ENCODE measurements at regions not wholly inside any gene's neighbourhood (a gene's known extent, or its start where the extent isn't known, plus 50 kb on each side); places are given as distances from the start of the nearest gene placed in this dataset.

GRCh38 chr9:8223861-8224260 lies 424.3 kb upstream of the DMAC1 start:
- Histone ChIP-seq H3K79me1 (ENCODE audit: insufficient read depth, low read depth, low read length, poor library complexity, severe bottlenecking) (no peaks in the 10 kb centered on the region), H4K91ac (ENCODE audit: insufficient read length, low read depth, low read length) (no peak overlapping the region), H2BK120ac (ENCODE audit: low read depth, low read length, poor library complexity, severe bottlenecking) (no peak overlapping the region), H2BK5ac (ENCODE audit: insufficient read length, low read length) (no peak overlapping the region), H3K14ac (ENCODE audit: insufficient read depth, low read length) (no peak overlapping the region), H3K27me3 (ENCODE audit: insufficient read depth, low read length) (no peaks in the 10 kb centered on the region), H3K23ac (ENCODE audit: insufficient read length, low read depth, low read length) (no peak overlapping the region), H2AK5ac (ENCODE audit: insufficient read length, low read length) (no peak overlapping the region), H3K9me3 (ENCODE audit: control insufficient read depth, low read depth, low read length) (no peaks in the 10 kb centered on the region), H2BK20ac (ENCODE audit: low read depth, low read length, poor library complexity, severe bottlenecking) (no peak overlapping the region), H4K20me1 (ENCODE audit: control insufficient read depth, insufficient read depth, insufficient read length) (no peaks in the 10 kb centered on the region), H3K18ac (ENCODE audit: insufficient read length, low read depth, low read length) (no peak overlapping the region), H2BK15ac (ENCODE audit: low read depth, low read length) (no peak overlapping the region), H4K8ac (replicated peaks; ENCODE audit: insufficient read length, low read depth, low read length) (no peak overlapping the region), H3K27ac (ENCODE audit: insufficient read length, low read depth, low read length) (no peak overlapping the region), H2AFZ (ENCODE audit: low read length) (no peak overlapping the region), H3K4me2 (ENCODE audit: insufficient read depth, insufficient read length, low read length) (no peak overlapping the region), H3K9ac (ENCODE audit: extremely low read depth, insufficient read length, low read length) (no peak overlapping the region), H3K4ac (ENCODE audit: low read depth, low read length) (no peak overlapping the region), H3K56ac (ENCODE audit: insufficient read length, low read depth, low read length) (no peak overlapping the region), H3T11ph (ENCODE audit: low read length) (no peak overlapping the region), H3K79me2 (ENCODE audit: insufficient read depth, low read length) (no peaks in the 10 kb centered on the region), H3K4me1 (ENCODE audit: insufficient read depth, low read length) (no peaks in the 10 kb centered on the region), H4K5ac (ENCODE audit: insufficient read length, low read depth, low read length) (no peak overlapping the region), H2BK12ac (ENCODE audit: insufficient read length, low read depth, low read length) (no peak overlapping the region), H3K23me2 (ENCODE audit: insufficient read length, low read depth, low read length, poor library complexity, severe bottlenecking) (no peaks in the 10 kb centered on the region)
- DNase-seq, result no peak
- whole genome bisulfite sequencing (ENCODE audit: extremely low coverage, insufficient read length, low lambda C conversion rate), result no CpG with 5 or more reads among the region's 1 CpG
- peaks cover 7 to 9% of the 10 kb centered on the region in 2 experiments; a peak in 3 of 4 replicates for H3K4me1 Mint-ChIP-seq
- TF ChIP-seq, protein P1, sequence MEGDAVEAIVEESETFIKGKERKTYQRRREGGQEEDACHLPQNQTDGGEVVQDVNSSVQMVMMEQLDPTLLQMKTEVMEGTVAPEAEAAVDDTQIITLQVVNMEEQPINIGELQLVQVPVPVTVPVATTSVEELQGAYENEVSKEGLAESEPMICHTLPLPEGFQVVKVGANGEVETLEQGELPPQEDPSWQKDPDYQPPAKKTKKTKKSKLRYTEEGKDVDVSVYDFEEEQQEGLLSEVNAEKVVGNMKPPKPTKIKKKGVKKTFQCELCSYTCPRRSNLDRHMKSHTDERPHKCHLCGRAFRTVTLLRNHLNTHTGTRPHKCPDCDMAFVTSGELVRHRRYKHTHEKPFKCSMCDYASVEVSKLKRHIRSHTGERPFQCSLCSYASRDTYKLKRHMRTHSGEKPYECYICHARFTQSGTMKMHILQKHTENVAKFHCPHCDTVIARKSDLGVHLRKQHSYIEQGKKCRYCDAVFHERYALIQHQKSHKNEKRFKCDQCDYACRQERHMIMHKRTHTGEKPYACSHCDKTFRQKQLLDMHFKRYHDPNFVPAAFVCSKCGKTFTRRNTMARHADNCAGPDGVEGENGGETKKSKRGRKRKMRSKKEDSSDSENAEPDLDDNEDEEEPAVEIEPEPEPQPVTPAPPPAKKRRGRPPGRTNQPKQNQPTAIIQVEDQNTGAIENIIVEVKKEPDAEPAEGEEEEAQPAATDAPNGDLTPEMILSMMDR (conservative IDR thresholded peaks at IDR 0.05), result no peak
- H3K27me3 Mint-ChIP-seq (ENCODE audit: low read depth), result no peaks in the 10 kb centered on the region
- H3K27ac Mint-ChIP-seq, result no peak overlapping the region
- no peaks in the 10 kb centered on the region; a peak in 1 of 5 replicates for H3K9me3 Mint-ChIP-seq
- no peak overlapping the region for H3K4me3 Mint-ChIP-seq
- H3K36me3 Mint-ChIP-seq (ENCODE audit: insufficient read depth in 1 of 3, low read depth in 3 of 3), result no peaks in the 10 kb centered on the region

Data from H9 (cell line).